GM12892 (cell line): ENCODE measurements at regions not wholly inside any gene's neighbourhood (a gene's known extent, or its start where the extent isn't known, plus 50 kb on each side); places are given as distances from the start of the nearest gene placed in this dataset.

Source experiments
- POLR2A ChIP-seq: IDR thresholded peaks from 2 replicates; pipeline ENCODE4 v1.6.1; 2011; ENCODE audit warnings: low read depth, low read length, control low read depth
- TAF1 ChIP-seq: IDR thresholded peaks from 2 replicates; pipeline ENCODE4 v1.6.1; 2011; ENCODE audit warnings: low read depth, mild to moderate bottlenecking, control low read depth, low read length, borderline replicate concordance

DNA sequence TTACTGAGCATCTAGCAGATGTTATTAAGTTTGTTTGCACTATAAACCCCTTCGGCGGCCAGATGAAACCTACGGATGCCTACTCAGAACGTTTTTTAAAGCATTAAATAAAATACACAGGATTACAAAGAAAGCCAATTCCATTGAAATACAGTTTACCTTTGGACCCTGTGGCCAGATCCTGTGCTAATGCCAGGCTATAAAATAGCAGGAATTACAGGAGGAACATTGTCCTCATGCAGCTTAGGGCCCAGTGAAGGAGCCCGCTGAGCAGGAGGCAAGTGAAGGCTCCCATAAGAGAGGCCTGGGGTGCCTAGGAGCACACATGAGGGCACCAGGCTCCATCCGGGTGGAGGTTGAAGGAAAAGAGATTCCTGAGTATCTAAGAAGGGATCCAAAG is 310.4 kb downstream of the MTX2 start:
- TF ChIP-seq TAF1 = no peak
- no peak for TF ChIP-seq POLR2A
